Mucosa of gallbladder (tissue), 1 donor: ENCODE measurements at regions not wholly inside any gene's neighbourhood (a gene's known extent, or its start where the extent isn't known, plus 50 kb on each side); places are given as distances from the start of the nearest gene placed in this dataset.
A peak's percentile ranks its signal among the peaks of the same experiment; 100 is the strongest.
"Not testable (repeated sequence)": the region's sequence is repeated elsewhere in the genome, so short reads cannot be mapped to it uniquely, and the experiment has no call there.

Experiments used
- DNase-seq: peaks from one replicate; pipeline ENCODE4 v3.0.0-alpha.2; 2020; ENCODE audit warnings: low spot score
- donor health status: DM: no; HTN: no; CAD: no.

- no peak for DNase-seq
These were observed 325.3 kb upstream of the SMIM21 start for GRCh38 chr18:75752740-75753263.

- DNase-seq, result no peak
These were observed 317.6 kb upstream of the SMIM21 start for GRCh38 chr18:75745147-75745546.

- no peak for DNase-seq
These were observed 315.0 kb upstream of the SMIM21 start for GRCh38 chr18:75742516-75742915.

- no peak for DNase-seq
These were observed 312.2 kb upstream of the SMIM21 start for GRCh38 chr18:75739682-75740081.

- no peak for DNase-seq
These were observed 307.8 kb upstream of the SMIM21 start for GRCh38 chr18:75735291-75735690.

GRCh38 chr18:75730249-75730648 lies 302.7 kb upstream of the SMIM21 start:
- no peak for DNase-seq

- no peak for DNase-seq
These were observed 301.1 kb upstream of the SMIM21 start for GRCh38 chr18:75728621-75729020.

GRCh38 chr18:75727456-75727855 lies 300.0 kb upstream of the SMIM21 start:
- DNase-seq, result no peak

- DNase-seq, result no peak
These were observed 296.2 kb upstream of the SMIM21 start for GRCh38 chr18:75723521-75724340.

- no peak for DNase-seq
These were observed 287.3 kb upstream of the SMIM21 start for GRCh38 chr18:75714766-75715165.

GRCh38 chr18:75712124-75712867 lies 284.8 kb upstream of the SMIM21 start:
- DNase-seq, result not testable (repeated sequence)

GRCh38 chr18:75700561-75700960 lies 273.1 kb upstream of the SMIM21 start:
- DNase-seq, result no peak

- no peak for DNase-seq
These were observed 271.4 kb upstream of the SMIM21 start for GRCh38 chr18:75698861-75699260.

GRCh38 chr18:75697493-75697892 lies 270.0 kb upstream of the SMIM21 start:
- no peak for DNase-seq

- no peak for DNase-seq
These were observed 268.9 kb upstream of the SMIM21 start for GRCh38 chr18:75696391-75696790.

GRCh38 chr18:75694292-75694691 lies 266.8 kb upstream of the SMIM21 start:
- DNase-seq, result no peak

- no peak for DNase-seq
These were observed 264.0 kb upstream of the SMIM21 start for GRCh38 chr18:75691483-75691882.

GRCh38 chr18:75690283-75690682 lies 262.8 kb upstream of the SMIM21 start:
- DNase-seq, result not testable (repeated sequence)

- no peak for DNase-seq
These were observed 260.1 kb upstream of the SMIM21 start for GRCh38 chr18:75687626-75688025.

GRCh38 chr18:75683426-75683825 lies 255.9 kb upstream of the SMIM21 start:
- no peak for DNase-seq

GRCh38 chr18:75681538-75682115 lies 254.1 kb upstream of the SMIM21 start:
- no peak for DNase-seq

- DNase-seq, result peak; percentile 32
These were observed 251.8 kb upstream of the SMIM21 start for GRCh38 chr18:75679331-75679730.

GRCh38 chr18:75678627-75679026 lies 251.1 kb upstream of the SMIM21 start:
- DNase-seq, result no peak
